ENCODE measurements at regions not wholly inside any gene's neighbourhood (a gene's known extent, or its start where the extent isn't known, plus 50 kb on each side); places are given as distances from the start of the nearest gene placed in this dataset.

DNA sequence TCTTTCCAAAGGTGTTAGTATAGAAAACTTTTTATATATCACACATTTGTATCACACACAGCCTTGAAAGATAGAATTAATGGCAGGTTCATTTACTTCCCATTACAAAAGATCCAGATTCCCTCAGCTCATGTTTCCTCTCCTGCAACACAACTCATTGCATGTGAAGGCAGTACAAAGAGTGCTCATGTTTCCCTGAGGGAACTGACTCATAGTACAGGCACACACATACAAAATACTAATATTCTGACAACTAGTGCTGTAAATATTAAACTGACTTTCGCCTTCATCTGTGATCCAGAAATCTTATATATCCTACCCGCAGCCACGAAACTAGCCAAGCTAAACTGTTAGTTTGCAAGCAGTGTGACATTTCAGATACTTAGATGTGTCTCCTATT, 819.8 kb upstream of the PCDH7 start:
- TF ChIP-seq, protein P1, sequence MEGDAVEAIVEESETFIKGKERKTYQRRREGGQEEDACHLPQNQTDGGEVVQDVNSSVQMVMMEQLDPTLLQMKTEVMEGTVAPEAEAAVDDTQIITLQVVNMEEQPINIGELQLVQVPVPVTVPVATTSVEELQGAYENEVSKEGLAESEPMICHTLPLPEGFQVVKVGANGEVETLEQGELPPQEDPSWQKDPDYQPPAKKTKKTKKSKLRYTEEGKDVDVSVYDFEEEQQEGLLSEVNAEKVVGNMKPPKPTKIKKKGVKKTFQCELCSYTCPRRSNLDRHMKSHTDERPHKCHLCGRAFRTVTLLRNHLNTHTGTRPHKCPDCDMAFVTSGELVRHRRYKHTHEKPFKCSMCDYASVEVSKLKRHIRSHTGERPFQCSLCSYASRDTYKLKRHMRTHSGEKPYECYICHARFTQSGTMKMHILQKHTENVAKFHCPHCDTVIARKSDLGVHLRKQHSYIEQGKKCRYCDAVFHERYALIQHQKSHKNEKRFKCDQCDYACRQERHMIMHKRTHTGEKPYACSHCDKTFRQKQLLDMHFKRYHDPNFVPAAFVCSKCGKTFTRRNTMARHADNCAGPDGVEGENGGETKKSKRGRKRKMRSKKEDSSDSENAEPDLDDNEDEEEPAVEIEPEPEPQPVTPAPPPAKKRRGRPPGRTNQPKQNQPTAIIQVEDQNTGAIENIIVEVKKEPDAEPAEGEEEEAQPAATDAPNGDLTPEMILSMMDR (optimal IDR thresholded peaks at IDR 0.05 in 1 of 3, IDR thresholded peaks at IDR 0.05 in 1 of 3, conservative IDR thresholded peaks at IDR 0.05 in 1 of 3; ENCODE audit: extremely low read depth in 1 of 3, insufficient read depth in 2 of 3, low read length in 3 of 3) = no peak
- no peak for TF ChIP-seq EZH2 (IDR thresholded peaks at IDR 0.05; ENCODE audit: low read length)

All from keratinocyte (primary cell).